ENCODE measurements at regions not wholly inside any gene's neighbourhood (a gene's known extent, or its start where the extent isn't known, plus 50 kb on each side); places are given as distances from the start of the nearest gene placed in this dataset.

GRCh38 chr11:106286881-106287504, 209.5 kb downstream of the AASDHPPT start:
- DNase-seq (ENCODE audit: extremely low read depth in 1 of 4, low spot score in 3 of 4) (no peak), FAIRE-seq (no peak), ATAC-seq (no peak)
- Histone ChIP-seq H3K9ac (ENCODE audit: insufficient read depth in 1 of 2, low read depth in 2 of 2, low read length in 2 of 2) (no peak overlapping the region), H3K79me2 (ENCODE audit: control insufficient read depth, insufficient read depth, low read length) (no peaks in the 10 kb centered on the region), H4K20me1 (replicated peaks; ENCODE audit: control insufficient read depth, insufficient read depth, low read length) (no peaks in the 10 kb centered on the region), H3K27ac (ENCODE audit: extremely low read depth, low read depth, low read length) (no peak overlapping the region), H3K4me1 (replicated peaks in 1 of 2; ENCODE audit: control insufficient read depth in 2 of 2, insufficient read depth in 2 of 2, low read length in 2 of 2) (no peaks in the 10 kb centered on the region), H3K27me3 (ENCODE audit: control insufficient read depth in 2 of 2, insufficient read depth in 2 of 2, low read length in 2 of 2) (no peaks in the 10 kb centered on the region), H3K9me1 (ENCODE audit: control insufficient read depth, insufficient read depth, low read length) (no peaks in the 10 kb centered on the region), H2AFZ (ENCODE audit: low read depth, low read length) (no peak overlapping the region), H3K9me3 (replicated peaks; ENCODE audit: control insufficient read depth, insufficient read depth, low read depth, low read length) (0 out of 2 replicates have a peak, but pooled peaks cover 2% of the 10 kb centered on the region), H3K4me2 (ENCODE audit: insufficient read depth, low read length) (no peak overlapping the region), H3K36me3 (ENCODE audit: control insufficient read depth, insufficient read depth, low read length) (no peaks in the 10 kb centered on the region), H3K4me3 (no peak overlapping the region)
- POLR2A ChIA-PET, result no interaction called here
- CTCF ChIA-PET (ENCODE audit: low intra/inter-chr PET ratio), result no interaction called here
- intact Hi-C loops (cut with micrococcal nuclease), result no loop called here
- TF ChIP-seq ZNF165 (CRISPR knock-in tag; IDR thresholded peaks at IDR 0.05; ENCODE audit: borderline replicate concordance) (no peak), SNAPC5 (CRISPR knock-in tag; IDR thresholded peaks at IDR 0.05) (no peak), NCOA4 (IDR thresholded peaks at IDR 0.05; ENCODE audit: partially characterized antibody) (no peak)
- BruUV-seq (replicated peaks), result no TSS peak
- in situ Hi-C loops (cut with MboI), result no loop called here
- WGBS (ENCODE audit: insufficient coverage, low coverage, missing lambda C conversion rate), result 4% methylated on average over 3 of the region's 3 CpGs

DNA sequence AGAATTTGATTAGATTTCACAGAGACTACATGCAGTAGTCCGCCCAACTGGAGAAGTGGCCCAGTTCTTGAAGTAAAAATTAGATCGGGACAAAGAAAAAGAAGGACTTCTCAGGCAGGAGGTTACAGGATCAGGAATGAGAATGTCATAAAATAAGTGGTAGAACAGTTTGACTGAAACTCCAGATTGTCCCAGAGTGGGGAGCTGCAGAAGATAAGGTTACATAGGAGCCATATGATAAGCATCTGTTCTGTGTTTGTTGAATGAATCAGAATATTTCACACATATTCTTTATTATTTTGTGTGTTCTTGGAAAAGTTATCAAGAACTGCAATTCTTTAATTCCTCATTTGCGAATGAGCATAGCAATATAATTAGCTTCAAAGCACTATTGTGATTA, 210.6 kb downstream of the AASDHPPT start:
- WGBS (ENCODE audit: insufficient coverage, low coverage, missing lambda C conversion rate), result 0% methylated on average over 3 of the region's 3 CpGs
- no peak overlapping the region for H3K27ac ChIP-seq (ENCODE audit: extremely low read depth, low read depth, low read length)
- intact Hi-C loops (cut with micrococcal nuclease) (no loop called here), in situ Hi-C loops (cut with MboI) (no loop called here)
- H3K4me1 ChIP-seq (replicated peaks in 1 of 2; ENCODE audit: control insufficient read depth in 2 of 2, insufficient read depth in 2 of 2, low read length in 2 of 2), result no peaks in the 10 kb centered on the region
- no peak for DNase-seq (ENCODE audit: extremely low read depth in 1 of 4, low spot score in 3 of 4)
- ATAC-seq, result no peak
- H3K9me3 ChIP-seq (replicated peaks; ENCODE audit: control insufficient read depth, insufficient read depth, low read depth, low read length), result 0 out of 2 replicates have a peak, but pooled peaks cover 2% of the 10 kb centered on the region
- no peak for FAIRE-seq
- no TSS peak for BruUV-seq (replicated peaks)
- H3K4me3 ChIP-seq, result no peak overlapping the region
- no peak overlapping the region for H3K4me2 ChIP-seq (ENCODE audit: insufficient read depth, low read length)
- ChIA-PET CTCF (ENCODE audit: low intra/inter-chr PET ratio) (no interaction called here), POLR2A (no interaction called here)
- no peaks in the 10 kb centered on the region for H3K36me3 ChIP-seq (ENCODE audit: control insufficient read depth, insufficient read depth, low read length)
- H3K79me2 ChIP-seq (ENCODE audit: control insufficient read depth, insufficient read depth, low read length), result no peaks in the 10 kb centered on the region
- H3K27me3 ChIP-seq (ENCODE audit: control insufficient read depth in 2 of 2, insufficient read depth in 2 of 2, low read length in 2 of 2), result no peaks in the 10 kb centered on the region
- no peaks in the 10 kb centered on the region for H4K20me1 ChIP-seq (replicated peaks; ENCODE audit: control insufficient read depth, insufficient read depth, low read length)
- no peak overlapping the region for H3K9ac ChIP-seq (ENCODE audit: insufficient read depth in 1 of 2, low read depth in 2 of 2, low read length in 2 of 2)
- H2AFZ ChIP-seq (ENCODE audit: low read depth, low read length), result no peak overlapping the region
- no peaks in the 10 kb centered on the region for H3K9me1 ChIP-seq (ENCODE audit: control insufficient read depth, insufficient read depth, low read length)
- TF ChIP-seq L3MBTL2 (IDR thresholded peaks at IDR 0.05) (no peak), ZBTB17 (CRISPR knock-in tag; IDR thresholded peaks at IDR 0.05) (no peak), CC2D1A (IDR thresholded peaks at IDR 0.05) (no peak), ZFPM2 (CRISPR knock-in tag; IDR thresholded peaks at IDR 0.05) (no peak), ZFP36 (IDR thresholded peaks at IDR 0.05; ENCODE audit: low read depth, low read length, partially characterized antibody) (no peak), STAT5A (IDR thresholded peaks at IDR 0.05; ENCODE audit: borderline replicate concordance, low read length) (no peak), XRCC4 (IDR thresholded peaks at IDR 0.05; ENCODE audit: extremely low read depth, insufficient read depth, insufficient read length) (no peak), SNIP1 (IDR thresholded peaks at IDR 0.05; ENCODE audit: low read depth) (no peak), FOS (IDR thresholded peaks at IDR 0.05; ENCODE audit: extremely low read depth, insufficient read length) (no peak), MCM7 (IDR thresholded peaks at IDR 0.05) (no peak), THRAP3 (IDR thresholded peaks at IDR 0.05; ENCODE audit: borderline replicate concordance) (no peak)
- TF ChIP-seq, protein P1, sequence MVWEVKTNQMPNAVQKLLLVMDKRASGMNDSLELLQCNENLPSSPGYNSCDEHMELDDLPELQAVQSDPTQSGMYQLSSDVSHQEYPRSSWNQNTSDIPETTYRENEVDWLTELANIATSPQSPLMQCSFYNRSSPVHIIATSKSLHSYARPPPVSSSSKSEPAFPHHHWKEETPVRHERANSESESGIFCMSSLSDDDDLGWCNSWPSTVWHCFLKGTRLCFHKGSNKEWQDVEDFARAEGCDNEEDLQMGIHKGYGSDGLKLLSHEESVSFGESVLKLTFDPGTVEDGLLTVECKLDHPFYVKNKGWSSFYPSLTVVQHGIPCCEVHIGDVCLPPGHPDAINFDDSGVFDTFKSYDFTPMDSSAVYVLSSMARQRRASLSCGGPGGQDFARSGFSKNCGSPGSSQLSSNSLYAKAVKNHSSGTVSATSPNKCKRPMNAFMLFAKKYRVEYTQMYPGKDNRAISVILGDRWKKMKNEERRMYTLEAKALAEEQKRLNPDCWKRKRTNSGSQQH (CRISPR knock-in tag; IDR thresholded peaks at IDR 0.05), result no peak
- TF ChIP-seq, protein P2, sequence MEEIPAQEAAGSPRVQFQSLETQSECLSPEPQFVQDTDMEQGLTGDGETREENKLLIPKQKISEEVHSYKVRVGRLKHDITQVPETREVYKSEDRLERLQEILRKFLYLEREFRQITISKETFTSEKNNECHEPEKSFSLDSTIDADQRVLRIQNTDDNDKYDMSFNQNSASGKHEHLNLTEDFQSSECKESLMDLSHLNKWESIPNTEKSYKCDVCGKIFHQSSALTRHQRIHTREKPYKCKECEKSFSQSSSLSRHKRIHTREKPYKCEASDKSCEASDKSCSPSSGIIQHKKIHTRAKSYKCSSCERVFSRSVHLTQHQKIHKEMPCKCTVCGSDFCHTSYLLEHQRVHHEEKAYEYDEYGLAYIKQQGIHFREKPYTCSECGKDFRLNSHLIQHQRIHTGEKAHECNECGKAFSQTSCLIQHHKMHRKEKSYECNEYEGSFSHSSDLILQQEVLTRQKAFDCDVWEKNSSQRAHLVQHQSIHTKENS (CRISPR knock-in tag; IDR thresholded peaks at IDR 0.05), result no peak

Measured in K562 (cell line).